ENCODE measurements at regions not wholly inside any gene's neighbourhood (a gene's known extent, or its start where the extent isn't known, plus 50 kb on each side); places are given as distances from the start of the nearest gene placed in this dataset.
"Not testable (repeated sequence)": the region's sequence is repeated elsewhere in the genome, so short reads cannot be mapped to it uniquely, and the experiment has no call there.

DNA sequence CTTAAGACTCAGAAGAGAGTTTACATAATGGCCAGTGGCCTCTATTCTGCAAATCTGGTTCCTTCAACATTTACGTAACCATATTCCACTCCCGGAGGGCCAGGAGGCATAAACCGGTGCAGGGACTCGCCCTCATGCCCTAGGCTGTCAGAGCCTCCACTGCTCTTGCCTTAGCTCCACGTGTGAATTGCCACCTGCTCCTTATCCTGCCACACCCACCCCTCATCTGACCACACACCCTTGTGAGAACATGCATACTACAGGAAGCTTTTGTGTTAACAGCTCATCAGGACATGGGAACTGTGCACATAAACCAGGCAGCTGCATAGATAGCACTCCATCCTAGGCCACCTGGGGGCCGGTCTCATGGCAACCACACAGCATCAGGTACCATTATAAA lies 146.7 kb upstream of the PFKP start:
- DNase-seq (ENCODE audit: low read depth) = no peak

GRCh38 chr10:2920168-2920567 lies 147.2 kb upstream of the PFKP start:
- DNase-seq (ENCODE audit: low read depth) = no peak

DNA sequence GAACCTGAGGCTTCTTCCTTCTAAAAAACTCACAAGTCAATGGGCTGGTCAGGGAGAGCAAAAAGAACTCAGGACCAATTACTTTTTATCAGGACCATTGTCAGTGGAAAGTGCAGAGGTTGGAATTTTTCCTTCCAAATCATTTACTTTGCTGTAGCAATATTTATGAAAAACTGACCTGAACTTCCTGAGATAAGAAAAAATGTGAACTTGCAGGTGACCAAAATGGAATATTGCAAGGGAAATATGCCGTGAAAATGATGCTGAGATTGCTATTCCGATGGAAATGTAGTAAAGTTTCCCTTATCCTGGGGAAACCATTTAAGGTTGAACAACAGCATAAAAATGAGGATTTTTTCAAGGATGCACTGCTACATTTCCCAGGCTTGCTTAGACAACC lies 148.3 kb upstream of the PFKP start:
- no peak for DNase-seq (ENCODE audit: low read depth)

GRCh38 chr10:2918489-2918888 lies 148.9 kb upstream of the PFKP start:
- DNase-seq (ENCODE audit: low read depth) = no peak

DNA sequence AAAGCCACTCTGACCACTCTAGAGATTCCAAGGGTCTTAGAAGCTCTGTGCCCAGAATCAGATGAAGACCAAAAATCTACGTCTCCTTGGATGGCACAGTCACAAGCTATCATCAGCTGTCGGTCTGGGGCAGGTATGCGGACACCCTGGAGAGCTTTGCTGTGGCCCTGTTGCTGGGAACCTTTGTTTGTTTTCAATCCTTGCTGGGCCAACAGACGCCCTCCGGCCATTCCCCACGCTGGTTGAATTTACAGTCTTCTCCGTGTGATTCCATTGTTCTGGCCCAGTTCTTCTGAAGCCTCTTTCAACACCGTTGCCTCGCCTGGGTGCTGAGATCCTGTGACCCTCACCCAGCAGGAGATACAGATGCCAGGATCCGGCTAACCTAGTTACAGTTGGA lies 149.4 kb upstream of the PFKP start:
- no peak for DNase-seq (ENCODE audit: low read depth)

GRCh38 chr10:2915412-2915811 lies 151.9 kb upstream of the PFKP start:
- no peak for DNase-seq (ENCODE audit: low read depth)

GRCh38 chr10:2914741-2915140 lies 152.6 kb upstream of the PFKP start:
- DNase-seq (ENCODE audit: low read depth) = no peak

DNA sequence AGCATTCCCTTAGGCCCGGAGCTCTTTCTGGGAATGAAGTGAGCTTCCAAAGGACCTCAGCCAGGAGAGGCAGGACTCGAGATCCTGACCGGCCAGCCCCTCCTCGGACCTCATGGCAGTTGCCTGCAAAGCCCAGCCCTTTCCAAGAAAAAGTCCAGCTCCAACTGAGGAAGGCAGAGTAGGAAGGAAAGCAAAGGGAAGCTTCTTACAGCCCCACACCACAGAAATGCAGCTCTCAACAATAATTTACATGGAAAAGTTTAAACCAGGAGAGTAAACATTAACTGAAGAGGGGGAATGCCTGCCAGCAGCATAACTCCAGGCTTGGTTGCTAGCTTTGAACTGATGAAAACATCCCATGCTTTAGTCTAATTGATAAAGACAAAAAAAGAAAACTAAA lies 153.9 kb upstream of the PFKP start:
- no peak for DNase-seq (ENCODE audit: low read depth)

DNA sequence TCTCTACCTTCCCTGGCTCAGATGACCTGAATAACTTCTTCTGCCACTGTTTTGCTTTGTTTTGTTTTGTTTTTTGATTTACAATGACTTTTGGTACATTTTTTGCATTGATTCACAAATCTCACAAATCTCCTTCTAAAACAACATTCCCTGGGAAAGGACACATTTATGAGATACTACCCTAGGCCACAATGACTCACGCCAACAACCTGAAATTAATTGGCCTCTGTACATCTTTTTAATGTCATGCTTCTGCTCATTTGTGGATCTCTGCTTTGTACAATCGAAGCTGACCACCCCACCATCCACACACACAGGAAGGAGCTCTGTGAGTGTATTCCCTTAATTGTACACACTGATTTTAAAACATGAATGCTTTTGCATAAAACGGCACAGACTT lies 156.7 kb upstream of the PFKP start:
- DNase-seq (ENCODE audit: low read depth) = no peak

DNA sequence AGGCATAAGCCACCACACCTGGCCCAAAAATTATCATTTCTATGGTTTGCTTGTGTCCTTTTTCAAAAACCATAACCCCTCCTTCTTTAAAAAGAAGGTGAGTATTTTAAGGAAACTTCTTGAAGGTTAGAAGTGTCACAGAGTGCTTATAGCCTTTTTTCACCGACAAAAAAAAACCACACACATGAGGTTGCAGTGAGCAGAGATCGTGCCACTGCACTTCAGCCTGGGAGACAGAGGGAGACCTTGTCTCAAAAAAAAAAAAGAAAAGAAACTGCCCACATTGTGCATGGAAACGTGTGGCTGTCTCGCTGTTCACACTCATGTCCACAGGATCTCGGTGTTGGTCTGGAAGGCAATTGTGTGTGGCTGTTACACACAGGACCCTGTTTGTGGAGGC lies 157.4 kb upstream of the PFKP start:
- no peak for DNase-seq (ENCODE audit: low read depth)

DNA sequence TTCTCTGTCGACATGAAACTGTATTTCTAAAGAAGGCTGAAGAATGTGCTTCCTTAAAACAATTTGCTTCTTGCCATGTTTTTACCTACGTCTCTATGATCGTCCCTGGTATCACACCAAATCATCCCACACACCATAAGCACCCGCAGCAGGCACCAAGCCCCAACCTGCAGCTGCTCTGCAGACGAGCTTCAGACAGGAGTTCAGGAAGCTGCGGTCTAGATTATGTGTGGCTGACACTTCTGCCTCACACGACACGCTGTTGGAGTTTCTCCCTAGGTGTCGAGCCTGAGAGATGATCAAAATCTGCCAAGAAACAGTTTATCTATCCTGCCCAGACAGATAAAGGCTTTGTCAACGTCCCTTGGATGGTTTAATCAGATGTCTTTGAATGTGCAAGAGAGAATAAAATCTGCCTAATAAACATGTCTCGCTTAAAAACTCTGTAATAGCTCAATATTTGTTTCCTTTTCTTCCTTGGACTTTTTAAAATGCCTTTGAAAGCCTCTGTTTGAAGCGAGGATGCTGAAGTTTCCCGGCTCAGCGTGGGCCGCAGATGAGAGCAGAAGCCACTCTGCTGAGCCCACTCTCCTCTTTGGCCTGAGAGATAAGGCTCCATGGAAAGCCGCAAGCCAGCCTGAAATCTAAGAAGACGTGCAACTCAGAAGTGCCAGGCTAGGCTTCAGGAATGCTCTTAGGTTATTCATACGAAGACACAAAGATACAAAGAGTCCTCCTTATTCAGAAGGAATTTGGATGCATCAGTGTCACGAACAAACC lies 158.3 kb upstream of the PFKP start:
- no peak for DNase-seq (ENCODE audit: low read depth)

- DNase-seq (ENCODE audit: low read depth) = no peak
These were observed 160.4 kb upstream of the PFKP start for GRCh38 chr10:2906974-2907373.

DNA sequence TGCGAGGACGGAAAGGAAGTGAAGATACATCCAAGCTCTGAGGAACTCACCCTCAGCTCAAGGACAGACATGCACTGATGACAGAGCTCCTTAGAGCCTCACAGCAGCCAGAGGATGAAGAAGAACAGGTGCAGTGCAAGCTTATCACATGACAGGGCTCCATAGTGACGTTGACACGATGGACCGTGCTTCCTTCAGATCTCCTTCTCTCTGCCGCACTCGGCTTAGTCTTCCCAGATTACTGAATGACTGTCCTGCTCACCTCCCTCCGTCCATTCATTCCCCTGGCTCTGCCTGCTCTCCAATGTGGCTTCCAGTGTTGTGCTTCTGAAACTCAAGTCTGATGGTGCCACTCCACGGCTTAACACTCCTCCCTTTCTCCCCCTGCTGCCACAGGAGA lies 161.5 kb upstream of the PFKP start:
- no peak for DNase-seq (ENCODE audit: low read depth)

- DNase-seq (ENCODE audit: low read depth) = no peak
These were observed 166.8 kb upstream of the PFKP start for GRCh38 chr10:2900530-2900929.

GRCh38 chr10:2899246-2899951 lies 167.9 kb upstream of the PFKP start:
- DNase-seq (ENCODE audit: low read depth) = no peak

DNA sequence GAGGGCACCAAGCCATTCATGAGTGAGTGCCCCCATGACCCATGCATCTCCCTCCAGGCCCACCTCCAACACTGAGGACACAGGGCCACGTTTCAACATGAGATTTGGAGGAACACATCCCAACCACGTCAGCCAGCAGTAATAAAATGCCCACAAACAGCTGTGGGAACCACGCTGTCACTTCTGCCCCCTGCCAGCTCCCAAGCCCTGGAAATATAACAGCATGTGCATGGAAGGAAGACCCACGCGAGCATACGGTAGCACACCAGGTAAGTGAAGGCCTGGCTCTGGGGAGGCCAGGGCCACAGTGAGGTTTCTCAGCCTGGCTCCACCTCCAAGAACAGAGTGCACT lies 168.9 kb upstream of the PFKP start:
- no peak for DNase-seq (ENCODE audit: low read depth)

GRCh38 chr10:2897619-2898508 lies 169.5 kb upstream of the PFKP start:
- no peak for DNase-seq (ENCODE audit: low read depth)

DNA sequence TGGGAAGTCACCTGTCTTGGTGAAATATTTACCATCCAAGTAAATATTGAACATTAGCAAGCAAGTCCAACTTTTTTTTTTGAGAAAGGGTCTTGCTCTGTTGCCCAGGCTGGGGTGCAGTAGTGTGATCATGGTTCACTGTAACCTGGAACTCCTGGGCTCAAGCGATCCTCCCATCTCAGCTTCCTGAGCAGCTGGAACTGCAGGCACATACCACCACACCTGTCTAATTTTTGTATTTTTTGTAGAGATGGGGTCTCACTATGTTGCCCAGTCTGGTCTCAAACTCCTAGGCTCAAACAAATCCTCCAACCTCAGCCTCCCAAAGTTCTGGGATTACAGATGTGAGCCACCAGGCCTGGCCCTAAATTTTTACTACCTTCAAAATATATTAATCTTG lies 171.0 kb upstream of the PFKP start:
- not testable (repeated sequence) for DNase-seq (ENCODE audit: low read depth)

- no peak for DNase-seq (ENCODE audit: low read depth)
These were observed 171.7 kb upstream of the PFKP start for GRCh38 chr10:2895594-2896196.

GRCh38 chr10:2893991-2894390 lies 173.4 kb upstream of the PFKP start:
- no peak for DNase-seq (ENCODE audit: low read depth)

- no peak for DNase-seq (ENCODE audit: low read depth)
These were observed 174.0 kb upstream of the PFKP start for GRCh38 chr10:2893158-2893845.

DNA sequence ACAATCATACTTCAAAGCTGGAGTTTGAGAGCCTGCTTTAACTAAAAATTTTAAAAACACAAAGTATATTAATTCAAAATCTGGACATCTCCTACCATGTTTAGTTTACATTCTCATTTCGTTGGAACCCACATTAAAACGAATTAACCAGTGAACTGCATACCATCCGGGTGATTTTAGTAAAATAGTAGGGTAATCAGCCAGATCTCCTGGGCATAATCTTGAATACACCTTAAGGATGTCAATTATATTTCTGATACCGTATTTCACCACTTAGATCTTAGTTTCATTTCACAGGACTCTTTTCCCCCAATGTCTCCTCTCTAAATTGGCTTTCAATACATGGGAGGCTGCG lies 175.6 kb upstream of the PFKP start:
- DNase-seq (ENCODE audit: low read depth) = no peak
